Stimulated activated memory B cell treated with anti-CD40 and anti-IgM and Interleukin-4, amounts not matched to agents 10 μg/mL and 1 μg/mL and 100 μg/mL, for 72 hours (primary cell): ENCODE measurements at regions not wholly inside any gene's neighbourhood (a gene's known extent, or its start where the extent isn't known, plus 50 kb on each side); places are given as distances from the start of the nearest gene placed in this dataset.
"Not testable (repeated sequence)": the region's sequence is repeated elsewhere in the genome, so short reads cannot be mapped to it uniquely, and the experiment has no call there.

Experiments
- ATAC-seq: fragments of 150-1000 bp; cut with Tn5 transposase; 2 replicates; pipeline ENCODE4 v1.10.0; 2021
- H3K27ac Mint-ChIP-seq: one replicate; pipeline ENCODE4 v1.8.0; 2022; ENCODE audit warnings: mild to moderate bottlenecking, mixed read lengths
- H3K27me3 Mint-ChIP-seq: one replicate; pipeline ENCODE4 v1.8.0; 2022; ENCODE audit warnings: mixed read lengths
- H3K36me3 Mint-ChIP-seq: one replicate; pipeline ENCODE4 v1.8.0; 2022; ENCODE audit warnings: mixed read lengths
- H3K4me1 Mint-ChIP-seq: one replicate; pipeline ENCODE4 v1.8.0; 2022; ENCODE audit warnings: mixed read lengths
- H3K4me3 Mint-ChIP-seq: one replicate; pipeline ENCODE4 v1.8.0; 2022; ENCODE audit warnings: mild to moderate bottlenecking, moderate library complexity, mixed read lengths
- H3K9me3 Mint-ChIP-seq: one replicate; pipeline ENCODE4 v1.8.0; 2022; ENCODE audit warnings: mixed read lengths

DNA sequence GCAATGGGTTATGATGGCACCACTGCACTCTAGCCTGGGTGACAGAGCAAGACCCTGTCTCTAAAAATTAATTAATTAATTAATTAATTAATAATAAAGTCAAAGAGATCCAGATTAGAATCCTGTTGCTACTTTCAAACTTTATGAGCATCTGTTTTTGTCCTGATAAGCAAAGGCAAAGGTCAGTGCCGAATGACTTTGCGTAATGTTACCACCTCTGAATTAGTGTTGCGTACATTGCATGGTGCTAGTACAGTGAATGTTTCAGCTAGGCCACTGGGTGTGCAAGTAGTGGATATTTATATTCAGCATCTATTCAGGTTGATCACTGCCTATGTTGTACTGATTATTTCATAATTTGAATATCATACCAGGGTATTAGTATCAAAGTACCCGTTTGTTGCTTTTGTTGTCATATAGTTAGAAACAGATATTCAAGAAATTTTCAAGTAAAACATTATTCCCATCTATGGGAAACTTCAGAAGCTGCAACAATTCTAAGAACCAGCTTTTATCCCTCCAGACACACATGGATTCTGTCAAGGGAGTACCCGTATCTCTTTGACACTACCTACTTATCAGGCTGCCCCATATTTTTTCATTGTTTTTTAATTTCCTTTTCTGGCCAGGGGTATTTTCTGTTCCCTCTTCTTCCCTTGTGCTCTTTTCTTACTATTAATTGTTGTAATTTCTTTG, 127.1 kb upstream of the GRM7 start:
- Mint-ChIP-seq H3K27ac (no peak overlapping the region), H3K4me1 (no peaks in the 10 kb centered on the region), H3K9me3 (peaks cover 3% of the 10 kb centered on the region), H3K36me3 (no peaks in the 10 kb centered on the region), H3K27me3 (no peaks in the 10 kb centered on the region), H3K4me3 (no peak overlapping the region)
- no peak for ATAC-seq

DNA sequence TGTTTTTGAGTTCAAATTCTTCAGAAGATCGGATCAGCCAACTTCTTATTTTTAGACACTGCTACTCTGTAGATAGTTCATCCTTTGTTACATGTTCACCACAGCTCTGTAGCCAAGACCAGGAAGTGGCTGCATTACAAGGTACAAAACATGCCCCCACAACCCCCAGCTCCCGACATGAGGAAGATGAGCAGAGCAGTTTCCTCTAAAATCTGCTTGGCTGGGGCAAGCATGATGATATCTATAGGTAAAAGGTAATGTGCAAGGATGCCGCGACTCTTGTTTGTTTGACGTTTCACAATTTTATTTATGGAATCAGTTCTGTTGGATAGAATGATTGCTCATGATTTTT, 126.5 kb upstream of the GRM7 start:
- Mint-ChIP-seq H3K27ac (no peak overlapping the region), H3K4me1 (no peaks in the 10 kb centered on the region), H3K36me3 (no peaks in the 10 kb centered on the region), H3K4me3 (no peak overlapping the region), H3K27me3 (no peaks in the 10 kb centered on the region), H3K9me3 (peaks cover 3% of the 10 kb centered on the region)
- no peak for ATAC-seq

DNA sequence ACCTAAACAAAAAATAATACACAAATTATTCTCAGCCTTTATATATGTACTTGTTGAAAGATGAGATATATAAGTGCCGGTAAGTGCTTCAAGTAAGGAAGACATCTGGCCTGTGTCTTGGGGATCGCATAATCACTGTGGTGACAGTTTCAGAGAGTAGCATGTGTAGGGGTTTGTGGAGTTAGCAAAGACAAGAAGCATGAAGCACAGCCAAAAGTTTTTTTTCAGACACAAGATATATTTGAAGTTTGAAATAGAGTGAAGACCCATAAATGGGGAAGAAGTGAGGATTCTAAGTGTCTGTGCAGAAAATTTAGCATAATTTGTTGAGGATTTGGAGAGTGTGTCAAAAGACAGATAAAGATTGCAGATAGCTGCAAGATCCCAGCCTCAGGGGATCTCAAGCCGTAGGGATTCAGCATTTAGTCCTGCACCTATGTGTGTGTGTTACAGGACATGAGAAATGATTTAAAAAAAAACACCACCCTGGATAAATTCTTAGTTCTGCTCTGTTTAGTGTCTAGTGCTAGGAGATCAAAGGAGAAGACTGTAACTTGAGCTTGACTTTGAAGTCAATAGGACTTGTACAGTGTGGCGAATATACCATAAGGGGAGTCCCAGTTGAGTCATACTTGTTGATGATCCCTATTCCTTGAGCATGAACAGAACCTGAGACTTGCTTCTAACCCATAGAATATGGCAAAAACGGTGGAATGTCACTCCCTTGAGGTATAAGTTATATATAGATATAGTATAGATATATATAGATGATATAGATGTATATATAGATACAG, 123.9 kb upstream of the GRM7 start:
- ATAC-seq: no peak
- no peaks in the 10 kb centered on the region for H3K36me3 Mint-ChIP-seq
- no peak overlapping the region for H3K27ac Mint-ChIP-seq
- H3K4me1 Mint-ChIP-seq: no peaks in the 10 kb centered on the region
- H3K9me3 Mint-ChIP-seq: no peaks in the 10 kb centered on the region
- H3K27me3 Mint-ChIP-seq: no peaks in the 10 kb centered on the region
- H3K4me3 Mint-ChIP-seq: no peak overlapping the region

DNA sequence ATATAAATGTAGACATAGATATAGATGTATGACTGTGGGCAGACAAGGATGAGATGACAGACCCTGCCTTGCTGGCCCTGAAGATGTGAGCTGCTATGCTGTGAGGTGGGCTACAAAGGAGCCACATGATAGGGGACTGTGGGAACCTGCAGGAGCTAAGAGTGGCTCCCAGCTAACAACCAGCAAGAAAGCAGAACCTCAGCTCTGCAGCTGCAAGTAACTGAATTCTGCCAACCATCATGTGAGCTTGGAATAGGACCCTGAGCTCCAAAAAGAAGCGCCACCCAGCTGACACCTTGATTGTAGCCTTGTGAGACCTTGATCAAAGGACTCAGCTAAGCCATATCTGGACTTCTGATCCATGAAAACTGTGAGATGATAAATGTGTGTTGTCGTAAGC, 123.3 kb upstream of the GRM7 start:
- Mint-ChIP-seq H3K4me3 (no peak overlapping the region), H3K4me1 (no peaks in the 10 kb centered on the region), H3K9me3 (no peaks in the 10 kb centered on the region), H3K27me3 (no peaks in the 10 kb centered on the region), H3K27ac (no peak overlapping the region), H3K36me3 (no peaks in the 10 kb centered on the region)
- ATAC-seq: no peak

DNA sequence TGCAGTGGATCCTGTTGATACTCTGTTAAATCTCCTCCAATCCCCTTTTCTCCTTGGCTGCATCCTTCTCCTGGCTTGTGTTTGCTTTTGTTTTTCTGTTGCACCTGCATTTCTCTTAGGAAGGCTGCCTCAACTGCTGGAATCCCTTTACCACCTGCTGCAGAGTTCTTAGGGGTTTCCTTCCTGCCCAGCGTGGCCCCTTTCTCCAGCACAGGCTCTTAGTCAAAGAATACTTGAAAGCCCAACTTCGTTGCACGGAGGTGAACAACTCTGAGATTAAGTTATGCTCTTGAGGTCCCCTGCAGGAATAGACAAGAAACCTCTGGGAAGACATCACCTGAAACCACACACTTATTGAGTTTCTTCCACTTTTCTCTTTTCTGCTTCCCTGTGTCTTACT, 121.6 kb upstream of the GRM7 start:
- Mint-ChIP-seq H3K4me1 (no peaks in the 10 kb centered on the region), H3K27me3 (no peaks in the 10 kb centered on the region), H3K9me3 (no peaks in the 10 kb centered on the region), H3K36me3 (no peaks in the 10 kb centered on the region), H3K4me3 (no peak overlapping the region), H3K27ac (no peak overlapping the region)
- ATAC-seq: no peak

DNA sequence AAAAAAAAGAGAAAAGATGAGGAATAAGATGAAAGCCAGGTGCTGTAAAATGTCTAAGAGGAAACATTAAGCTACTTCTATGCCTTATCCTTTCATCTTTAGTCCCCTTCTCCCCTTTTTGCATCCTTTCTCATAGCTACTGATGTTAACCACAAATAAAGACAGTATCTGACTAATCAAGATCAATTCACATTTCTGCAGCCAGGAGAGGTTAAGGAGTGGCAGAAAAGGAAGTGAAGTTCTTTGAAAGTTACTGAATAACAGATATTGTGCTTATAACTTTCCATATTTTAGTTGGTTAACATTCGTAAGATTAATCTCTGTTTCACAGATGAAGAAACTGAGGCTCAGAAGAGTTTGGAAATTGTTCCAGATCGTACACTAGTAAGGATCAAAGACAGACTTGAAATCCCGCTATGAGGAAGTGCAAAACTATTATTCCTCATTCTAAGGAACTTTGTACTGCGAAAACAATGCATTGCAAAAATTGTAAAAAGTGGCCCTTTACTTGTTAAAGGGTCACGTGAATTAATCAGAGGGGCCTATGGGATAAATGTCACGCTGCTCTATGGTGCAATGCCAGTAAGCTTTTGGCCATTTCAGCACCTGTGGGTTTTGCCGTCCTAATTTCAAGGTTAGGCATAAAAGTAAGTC, 117.7 kb upstream of the GRM7 start:
- Mint-ChIP-seq H3K9me3 (peaks cover 3% of the 10 kb centered on the region), H3K27me3 (no peaks in the 10 kb centered on the region), H3K36me3 (no peaks in the 10 kb centered on the region), H3K4me1 (no peaks in the 10 kb centered on the region), H3K27ac (no peak overlapping the region), H3K4me3 (no peak overlapping the region)
- no peak for ATAC-seq

DNA sequence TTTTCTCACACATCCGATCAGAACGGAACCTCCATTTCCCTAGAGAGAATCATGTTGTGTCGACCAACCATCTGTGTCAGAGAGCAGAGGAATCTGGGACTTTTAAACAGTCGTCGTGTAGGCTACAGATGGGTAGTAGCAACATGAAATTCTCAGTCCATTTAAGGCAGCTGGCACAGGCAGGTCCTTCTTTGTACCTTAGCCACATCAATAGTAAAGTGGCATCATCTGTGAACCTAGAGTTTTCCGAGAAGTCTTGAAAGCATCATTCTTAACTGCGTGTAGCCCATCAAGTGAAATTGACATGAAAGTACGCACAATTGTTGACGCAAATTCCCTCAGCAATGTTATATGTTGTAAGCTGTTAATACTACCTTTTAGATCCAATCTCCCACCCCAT, 114.5 kb upstream of the GRM7 start:
- no peaks in the 10 kb centered on the region for H3K36me3 Mint-ChIP-seq
- H3K4me3 Mint-ChIP-seq: no peak overlapping the region
- no peak for ATAC-seq

DNA sequence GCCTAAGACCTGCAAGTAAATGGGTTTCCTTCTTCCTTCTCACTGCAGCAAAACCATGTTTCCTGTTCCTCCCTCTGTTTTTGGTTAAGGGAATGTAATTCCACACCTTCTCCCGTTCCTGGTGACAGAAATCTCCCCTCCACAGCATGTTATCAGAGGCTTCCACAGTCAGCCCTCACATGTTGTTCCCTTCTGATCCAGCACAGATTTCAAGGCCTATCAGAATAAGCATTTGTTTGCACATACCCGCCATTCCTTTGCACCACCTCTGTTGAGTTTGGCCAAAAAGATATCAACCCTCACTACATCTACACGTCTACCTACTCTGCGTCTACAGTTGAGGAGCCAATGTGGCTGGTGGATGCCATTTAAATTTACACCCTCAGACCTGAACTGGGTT, 113.9 kb upstream of the GRM7 start:
- no peak overlapping the region for H3K27ac Mint-ChIP-seq
- H3K27me3 Mint-ChIP-seq: no peaks in the 10 kb centered on the region
- no peak for ATAC-seq

More for the DNA sequence above, 114.5 kb upstream of the GRM7 start:
- no peak overlapping the region for H3K27ac Mint-ChIP-seq
- H3K4me1 Mint-ChIP-seq: no peaks in the 10 kb centered on the region
- H3K27me3 Mint-ChIP-seq: no peaks in the 10 kb centered on the region
- peaks cover 3% of the 10 kb centered on the region for H3K9me3 Mint-ChIP-seq

DNA sequence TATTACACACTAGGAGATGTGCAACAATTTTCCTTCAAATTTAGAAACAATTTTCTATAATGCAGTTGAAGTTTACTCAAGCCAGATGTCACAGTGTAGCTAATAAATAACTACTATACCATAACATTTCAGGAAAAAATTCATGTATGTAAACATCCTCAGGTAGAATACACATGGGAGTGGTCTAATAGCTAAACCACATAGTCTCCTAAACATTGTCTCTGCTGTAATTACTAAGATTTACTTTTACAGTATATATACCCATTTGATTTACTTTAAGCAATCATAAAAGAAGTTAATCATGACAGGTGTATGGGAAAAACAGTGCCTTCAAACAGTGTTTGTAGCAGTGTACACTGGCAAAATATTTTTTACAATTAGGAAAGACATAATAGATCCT, 110.1 kb upstream of the GRM7 start:
- no peaks in the 10 kb centered on the region for H3K36me3 Mint-ChIP-seq
- peaks cover 6% of the 10 kb centered on the region for H3K9me3 Mint-ChIP-seq
- no peak overlapping the region for H3K4me3 Mint-ChIP-seq
- no peaks in the 10 kb centered on the region for H3K4me1 Mint-ChIP-seq
- no peak for ATAC-seq
- no peaks in the 10 kb centered on the region for H3K27me3 Mint-ChIP-seq
- no peak overlapping the region for H3K27ac Mint-ChIP-seq

More for the DNA sequence above, 113.9 kb upstream of the GRM7 start:
- peaks cover 3% of the 10 kb centered on the region for H3K9me3 Mint-ChIP-seq
- H3K4me3 Mint-ChIP-seq: no peak overlapping the region
- H3K36me3 Mint-ChIP-seq: no peaks in the 10 kb centered on the region
- H3K4me1 Mint-ChIP-seq: no peaks in the 10 kb centered on the region

DNA sequence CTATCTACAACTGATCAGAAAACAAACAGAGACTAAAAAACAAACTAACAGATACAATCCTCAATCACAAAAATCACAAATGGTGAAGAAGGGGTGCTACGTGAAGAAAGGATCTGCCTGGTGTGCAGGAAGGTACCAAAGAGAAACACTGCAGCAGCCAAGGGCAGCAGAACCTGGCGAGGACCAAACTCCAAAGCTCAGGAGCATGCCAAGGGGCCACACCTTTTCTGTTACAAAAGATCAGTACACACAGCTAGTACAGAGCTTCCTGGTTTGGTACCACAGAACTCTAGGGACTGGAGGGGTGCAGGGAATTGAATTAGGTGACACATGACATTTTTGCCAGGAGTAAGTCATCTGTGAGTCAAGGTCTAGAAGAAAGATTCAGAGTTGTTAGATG, 107.4 kb upstream of the GRM7 start:
- Mint-ChIP-seq H3K27me3 (no peaks in the 10 kb centered on the region), H3K9me3 (peaks cover 3% of the 10 kb centered on the region), H3K36me3 (no peaks in the 10 kb centered on the region), H3K4me1 (no peaks in the 10 kb centered on the region), H3K4me3 (no peak overlapping the region), H3K27ac (no peak overlapping the region)
- no peak for ATAC-seq

DNA sequence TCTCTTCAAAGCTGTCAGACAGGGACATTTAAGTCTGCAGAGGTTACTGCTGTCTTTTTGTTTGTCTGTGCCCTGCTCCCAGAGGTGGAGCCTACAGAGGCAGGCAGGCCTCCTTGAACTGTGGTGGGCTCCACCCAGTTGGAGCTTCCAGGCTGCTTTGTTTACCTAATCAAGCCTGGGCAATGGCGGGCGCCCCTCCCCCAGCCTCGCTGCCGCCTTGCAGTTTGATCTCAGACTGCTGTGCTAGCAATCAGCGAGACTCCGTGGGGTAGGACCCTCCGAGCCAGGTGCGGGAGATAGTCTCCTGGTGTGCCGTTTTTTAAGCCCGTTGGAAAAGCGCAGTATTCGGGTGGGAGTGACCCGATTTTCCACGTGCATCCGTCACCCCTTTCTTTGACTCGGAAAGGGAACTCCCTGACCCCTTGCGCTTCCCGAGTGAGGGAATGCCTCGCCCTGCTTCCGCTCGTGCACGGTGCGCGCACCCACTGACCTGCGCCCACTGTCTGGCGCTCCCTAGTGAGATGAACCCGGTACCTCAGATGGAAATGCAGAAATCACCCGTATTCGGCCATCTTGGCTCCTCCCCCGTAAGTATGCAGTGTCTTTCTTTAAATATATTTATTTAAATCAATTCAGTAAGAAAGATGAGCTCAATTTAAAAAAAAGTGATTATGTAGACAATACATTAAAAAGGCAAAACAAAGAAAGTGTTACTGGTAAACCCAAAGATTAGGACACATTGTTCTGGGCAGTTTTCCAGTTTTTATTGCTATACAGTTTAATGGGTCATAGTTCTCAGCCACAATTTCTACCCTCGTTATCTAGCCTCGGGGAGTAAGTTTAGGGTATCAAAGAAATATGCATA, 91.2 kb upstream of the GRM7 start:
- ATAC-seq, H3K36me3 Mint-ChIP-seq, H3K27me3 Mint-ChIP-seq, H3K27ac Mint-ChIP-seq, H3K4me1 Mint-ChIP-seq, H3K4me3 Mint-ChIP-seq, H3K9me3 Mint-ChIP-seq: not testable (repeated sequence)

DNA sequence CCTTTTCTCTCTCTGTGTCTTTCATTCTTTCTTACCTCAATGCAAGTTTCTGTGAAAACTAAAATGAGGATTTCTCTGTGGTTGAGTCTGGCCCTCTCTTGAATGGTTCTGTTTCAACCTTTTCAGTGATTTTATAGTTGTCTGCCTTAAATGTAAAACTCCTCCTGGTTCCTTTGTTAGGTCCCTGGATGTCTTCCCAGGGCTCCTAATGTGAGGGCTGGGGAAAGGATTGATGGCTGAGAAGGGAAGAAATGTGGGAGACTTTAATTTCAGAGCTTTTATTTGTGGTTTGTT, 90.6 kb upstream of the GRM7 start:
- Mint-ChIP-seq H3K4me1 (no peaks in the 10 kb centered on the region), H3K27me3 (no peaks in the 10 kb centered on the region), H3K4me3 (no peak overlapping the region), H3K36me3 (no peaks in the 10 kb centered on the region), H3K27ac (no peak overlapping the region), H3K9me3 (no peaks in the 10 kb centered on the region)
- ATAC-seq: no peak

DNA sequence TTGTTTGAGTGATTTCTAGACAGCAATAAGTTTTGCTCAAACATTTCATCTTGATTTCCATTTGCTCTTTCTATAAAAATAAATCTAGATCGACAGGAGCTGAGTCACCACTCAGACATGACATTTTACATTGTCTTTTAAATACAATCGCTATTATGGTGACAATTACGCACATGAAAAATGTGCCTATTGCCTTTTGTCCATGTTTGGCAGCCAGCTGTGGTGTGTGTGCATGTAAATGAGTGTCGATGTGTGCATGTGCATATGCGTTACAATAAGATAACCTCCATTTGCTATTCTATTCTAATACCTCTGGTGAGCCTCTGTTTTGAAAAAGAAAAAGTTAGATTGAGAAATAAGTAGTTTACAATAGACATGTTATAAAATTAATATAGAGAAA, 89.7 kb upstream of the GRM7 start:
- Mint-ChIP-seq H3K36me3 (no peaks in the 10 kb centered on the region), H3K9me3 (no peaks in the 10 kb centered on the region), H3K27me3 (no peaks in the 10 kb centered on the region), H3K4me1 (no peaks in the 10 kb centered on the region), H3K4me3 (no peak overlapping the region), H3K27ac (no peak overlapping the region)
- no peak for ATAC-seq

DNA sequence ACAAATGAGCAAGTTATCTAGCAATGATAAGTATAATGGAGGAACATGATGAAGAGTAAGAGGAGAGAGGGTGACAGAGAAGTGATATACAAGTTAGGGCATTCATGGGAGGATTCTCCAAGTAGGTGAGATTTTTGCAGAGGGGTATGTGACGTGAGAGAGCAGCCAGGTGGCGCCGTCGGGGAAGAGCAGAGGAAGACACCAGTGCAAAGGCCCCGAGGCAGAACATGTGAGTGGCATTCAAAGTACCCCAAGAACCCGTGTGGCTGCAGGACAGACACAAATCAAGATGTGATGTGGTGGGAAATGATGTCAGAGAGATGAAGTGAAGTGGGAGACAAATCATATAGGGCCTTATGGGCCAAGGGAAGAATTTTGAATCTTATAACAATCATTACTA, 81.8 kb upstream of the GRM7 start:
- peaks cover 4% of the 10 kb centered on the region for H3K9me3 Mint-ChIP-seq
- peaks cover 8% of the 10 kb centered on the region for H3K27me3 Mint-ChIP-seq
- no peaks in the 10 kb centered on the region for H3K4me1 Mint-ChIP-seq
- no peak overlapping the region for H3K4me3 Mint-ChIP-seq
- no peak for ATAC-seq
- no peaks in the 10 kb centered on the region for H3K36me3 Mint-ChIP-seq
- no peak overlapping the region for H3K27ac Mint-ChIP-seq

DNA sequence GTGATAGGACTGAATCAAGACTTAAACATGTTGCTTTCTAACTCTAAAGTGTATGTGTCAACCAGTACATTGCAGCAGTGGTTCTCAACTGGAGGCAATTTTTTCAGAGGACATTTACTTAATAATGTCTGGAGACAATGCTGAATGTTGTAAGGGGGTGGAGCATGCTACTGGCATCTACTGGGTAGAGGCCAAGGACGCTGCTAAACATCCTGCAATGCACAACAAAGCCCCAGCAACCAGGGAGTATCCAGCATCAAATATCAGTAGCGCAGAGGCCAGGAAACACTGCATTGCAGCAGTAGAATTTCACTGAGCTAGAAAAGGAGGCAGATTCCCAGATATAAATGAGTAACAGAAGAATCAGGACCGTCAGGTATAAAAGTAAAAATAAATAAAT, 79.8 kb upstream of the GRM7 start:
- Mint-ChIP-seq H3K4me1 (no peaks in the 10 kb centered on the region), H3K27ac (no peak overlapping the region), H3K9me3 (peaks cover 4% of the 10 kb centered on the region), H3K27me3 (peaks cover 8% of the 10 kb centered on the region), H3K36me3 (no peaks in the 10 kb centered on the region), H3K4me3 (no peak overlapping the region)
- ATAC-seq: no peak
